ENCODE measurements at regions not wholly inside any gene's neighbourhood (a gene's known extent, or its start where the extent isn't known, plus 50 kb on each side); places are given as distances from the start of the nearest gene placed in this dataset.

- no peak for DNase-seq
These were observed 312.8 kb upstream of the EPHA5 start for GRCh38 chr4:65983061-65983460.

- no peak for DNase-seq
These were observed 306.0 kb upstream of the EPHA5 start for GRCh38 chr4:65976287-65976686.

GRCh38 chr4:65973186-65973585, 302.9 kb upstream of the EPHA5 start:
- no peak for DNase-seq

GRCh38 chr4:65971686-65972085, 301.4 kb upstream of the EPHA5 start:
- no peak for DNase-seq

GRCh38 chr4:65968831-65969558, 298.7 kb upstream of the EPHA5 start:
- DNase-seq = no peak

GRCh38 chr4:65960751-65961150, 290.5 kb upstream of the EPHA5 start:
- no peak for DNase-seq

- DNase-seq = no peak
These were observed 284.1 kb upstream of the EPHA5 start for GRCh38 chr4:65954416-65954815.

- no peak for DNase-seq
These were observed 280.9 kb upstream of the EPHA5 start for GRCh38 chr4:65951177-65951576.

- DNase-seq = no peak
These were observed 272.8 kb upstream of the EPHA5 start for GRCh38 chr4:65943076-65943475.

GRCh38 chr4:65924843-65925242, 254.6 kb upstream of the EPHA5 start:
- no peak for DNase-seq

GRCh38 chr4:65923616-65924015, 253.3 kb upstream of the EPHA5 start:
- no peak for DNase-seq

- no peak for DNase-seq
These were observed 250.9 kb upstream of the EPHA5 start for GRCh38 chr4:65921180-65921579.

- no peak for DNase-seq
These were observed 248.6 kb upstream of the EPHA5 start for GRCh38 chr4:65918872-65919271.

- DNase-seq = no peak
These were observed 247.9 kb upstream of the EPHA5 start for GRCh38 chr4:65918212-65918611.

GRCh38 chr4:65917486-65917885, 247.2 kb upstream of the EPHA5 start:
- no peak for DNase-seq

GRCh38 chr4:65911720-65912119, 241.4 kb upstream of the EPHA5 start:
- DNase-seq = no peak

GRCh38 chr4:65893957-65894755, 223.9 kb upstream of the EPHA5 start:
- no peak for DNase-seq

GRCh38 chr4:65893271-65893670, 223.0 kb upstream of the EPHA5 start:
- DNase-seq = no peak

- DNase-seq = no peak
These were observed 210.3 kb upstream of the EPHA5 start for GRCh38 chr4:65880594-65880993.

- DNase-seq = no peak
These were observed 198.0 kb upstream of the EPHA5 start for GRCh38 chr4:65868096-65868824.

GRCh38 chr4:65865489-65865888, 195.2 kb upstream of the EPHA5 start:
- DNase-seq = no peak

- DNase-seq = no peak
These were observed 191.7 kb upstream of the EPHA5 start for GRCh38 chr4:65861993-65862392.

GRCh38 chr4:65845199-65845773, 175.0 kb upstream of the EPHA5 start:
- DNase-seq = no peak
